GM19328 (cell line): ENCODE measurements at regions not wholly inside any gene's neighbourhood (a gene's known extent, or its start where the extent isn't known, plus 50 kb on each side); places are given as distances from the start of the nearest gene placed in this dataset.
"Not testable (repeated sequence)": the region's sequence is repeated elsewhere in the genome, so short reads cannot be mapped to it uniquely, and the experiment has no call there.

Experiments
- ATAC-seq: cut with Tn5 transposase; IDR thresholded peaks from one replicate; pipeline ENCODE4 v1.9.1; 2021; ENCODE audit warnings: mild to moderate bottlenecking, moderate library complexity; ENCODE audit not compliant: unreplicated experiment

DNA sequence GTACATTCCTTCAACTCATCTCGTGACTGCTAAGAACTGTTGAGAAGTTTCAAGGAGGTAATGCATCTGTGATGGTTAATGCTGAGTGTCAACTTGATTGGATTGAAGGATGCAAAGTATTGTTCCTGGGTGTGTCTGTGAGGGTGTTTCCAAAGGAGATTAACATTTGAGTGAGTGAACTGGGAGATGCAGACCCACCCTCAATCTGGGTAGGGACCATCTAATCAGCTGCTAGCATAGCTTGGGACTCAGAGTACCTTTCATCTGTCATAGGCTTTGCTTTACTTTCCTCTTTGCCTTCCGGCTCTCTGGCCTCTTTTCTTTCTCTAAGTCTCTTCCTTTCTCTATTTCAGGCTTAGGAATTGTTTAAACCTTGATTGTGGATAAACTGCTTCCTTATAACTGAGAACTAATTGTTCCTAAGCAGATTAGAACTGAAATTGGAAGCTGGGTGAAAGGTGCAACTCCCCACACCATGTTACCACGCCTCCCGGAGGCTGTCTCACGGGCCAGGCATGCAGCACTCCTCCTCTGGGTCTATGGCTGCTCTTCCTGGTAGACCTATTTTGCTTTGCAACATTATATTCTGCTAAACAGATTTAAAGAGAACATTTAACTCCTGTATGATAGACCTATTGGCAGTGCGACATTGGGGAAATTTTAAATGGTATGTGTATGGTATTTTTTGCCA, 298.2 kb downstream of the CCSER2 start:
- no peak for ATAC-seq

GRCh38 chr10:84632866-84633265, 304.5 kb downstream of the CCSER2 start:
- no peak for ATAC-seq

DNA sequence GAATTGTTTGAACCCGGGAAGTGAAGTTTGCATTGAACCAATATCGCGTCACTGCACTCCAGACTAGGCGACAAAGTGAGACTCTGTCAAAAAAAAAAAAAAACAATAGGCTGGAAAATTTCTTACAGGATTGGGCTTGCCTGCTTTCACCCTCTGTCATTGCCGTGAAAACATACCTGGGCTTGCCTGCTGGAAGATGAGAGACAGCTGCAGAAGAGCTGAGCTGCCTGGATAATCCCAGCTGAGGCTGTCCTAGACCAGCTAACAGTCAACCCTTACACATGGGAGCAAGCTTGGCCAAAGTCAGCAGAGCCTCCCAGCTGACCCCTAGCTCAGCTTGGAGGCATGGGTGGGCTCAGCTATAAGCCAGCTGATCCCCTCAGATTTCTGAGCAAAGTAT, 306.2 kb downstream of the CCSER2 start:
- no peak for ATAC-seq

- ATAC-seq = not testable (repeated sequence)
These were observed 322.2 kb downstream of the CCSER2 start for GRCh38 chr10:84650628-84651027.

GRCh38 chr10:84654671-84655070, 326.3 kb downstream of the CCSER2 start:
- ATAC-seq = no peak

GRCh38 chr10:84659027-84659426, 330.6 kb downstream of the CCSER2 start:
- no peak for ATAC-seq

- no peak for ATAC-seq
These were observed 331.4 kb downstream of the CCSER2 start for GRCh38 chr10:84659497-84660439.

DNA sequence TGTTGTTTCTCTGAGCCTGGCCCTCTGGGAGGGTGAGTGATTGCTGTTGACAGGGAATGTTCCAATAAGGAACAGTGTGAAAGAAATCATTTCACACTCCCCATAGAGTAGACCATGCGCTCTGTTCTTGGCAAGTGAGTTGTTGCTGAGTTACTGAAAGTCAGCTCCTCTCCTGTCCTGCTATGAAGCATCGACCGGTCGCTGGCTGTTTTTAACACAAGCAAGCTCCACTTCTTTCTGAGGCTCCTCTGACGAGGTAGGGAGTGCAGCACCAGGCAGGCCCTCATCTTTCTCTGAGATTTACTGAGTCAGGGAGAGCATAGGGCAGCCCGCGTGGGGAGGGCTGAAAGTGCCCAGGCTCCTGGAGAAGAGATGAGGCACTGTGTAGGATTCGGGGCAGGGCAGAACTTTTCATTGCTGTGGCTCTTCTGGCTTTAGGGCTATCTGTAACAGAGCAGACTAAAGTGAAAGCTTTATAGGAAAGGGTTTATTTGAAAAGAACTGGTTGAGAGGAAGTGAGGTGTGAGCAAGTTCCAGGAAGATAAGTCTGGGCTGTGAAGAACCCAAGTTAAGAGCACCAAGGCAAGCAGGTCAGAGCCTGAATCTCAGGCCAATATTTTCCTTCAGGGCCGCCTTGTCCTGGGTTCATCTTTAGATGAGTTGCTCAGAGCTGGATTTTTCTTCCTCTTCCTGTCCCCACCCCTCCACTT, 332.2 kb downstream of the CCSER2 start:
- no peak for ATAC-seq

GRCh38 chr10:84665211-84665610, 336.8 kb downstream of the CCSER2 start:
- ATAC-seq = no peak

DNA sequence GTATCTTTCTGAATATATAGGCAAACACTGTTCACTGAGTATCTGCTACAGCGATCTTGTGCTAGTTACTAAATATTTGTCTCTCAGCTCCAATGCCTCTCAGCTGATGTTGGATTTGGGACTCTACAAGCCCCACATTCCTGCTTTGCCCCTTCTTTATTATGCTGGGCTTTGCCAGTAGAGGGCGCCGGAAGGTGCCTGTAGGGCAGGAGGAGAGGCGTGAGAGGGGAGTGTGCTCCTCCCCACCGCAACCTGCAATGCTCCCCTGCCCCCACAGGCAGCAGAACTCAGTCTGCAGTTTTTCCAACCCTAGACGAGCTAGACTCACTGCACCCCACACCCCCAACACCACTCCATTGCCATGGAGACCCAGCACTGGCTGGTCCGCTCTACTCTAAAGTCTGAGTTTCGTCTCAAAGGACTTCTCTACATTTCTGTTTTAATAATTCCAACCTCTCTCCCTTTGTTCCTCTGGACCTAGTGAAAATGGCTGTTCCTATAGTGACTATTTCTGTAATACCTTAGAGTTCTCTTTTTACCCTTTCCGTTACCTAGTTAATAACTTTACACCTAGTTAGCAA, 337.6 kb downstream of the CCSER2 start:
- no peak for ATAC-seq

DNA sequence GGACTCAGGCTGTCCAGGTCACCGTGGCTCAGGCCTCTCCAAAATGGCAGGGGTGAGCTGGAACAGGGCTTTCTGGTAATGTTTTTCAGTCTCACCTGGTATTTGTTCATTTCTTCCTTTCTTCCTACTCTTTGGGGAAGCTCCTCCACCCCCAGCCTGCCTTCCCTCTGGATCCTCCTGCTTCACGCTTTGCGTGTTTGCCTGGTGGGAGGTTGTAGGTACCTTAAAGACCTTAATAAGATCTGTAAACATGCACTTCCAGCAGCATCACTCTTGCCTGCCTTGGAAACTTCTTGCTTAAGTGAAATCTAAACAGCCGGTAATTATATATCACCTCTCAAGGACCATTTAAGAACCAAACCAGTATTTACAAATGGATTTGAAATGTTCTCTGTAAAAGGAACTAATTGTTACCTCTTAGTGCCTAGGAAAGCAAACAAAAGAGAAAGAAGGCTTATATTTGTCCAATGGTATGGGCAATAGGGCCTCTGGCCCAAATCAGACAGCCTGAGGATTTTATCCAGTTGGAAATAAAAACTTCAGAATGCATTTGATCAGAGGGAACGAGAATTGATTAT, 339.9 kb downstream of the CCSER2 start:
- no peak for ATAC-seq

DNA sequence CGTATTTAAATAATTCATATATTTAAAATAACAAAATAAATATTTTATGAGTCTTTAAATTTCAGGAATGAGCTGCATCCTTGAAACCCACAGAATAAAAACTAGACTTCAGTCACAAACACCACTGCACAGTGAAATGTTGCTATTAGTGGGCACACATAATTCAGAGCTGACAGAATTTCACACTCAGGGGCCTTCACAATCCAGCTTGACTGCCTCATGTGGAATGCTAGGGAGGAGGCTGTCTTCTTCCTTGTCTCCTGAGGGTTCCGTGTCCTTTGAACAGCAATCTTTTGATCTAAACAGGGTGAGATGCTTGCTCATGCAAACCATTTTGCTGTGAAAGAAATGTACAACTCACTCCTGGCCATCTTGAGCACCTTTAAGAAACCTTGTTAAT, 346.7 kb downstream of the CCSER2 start:
- ATAC-seq = no peak

GRCh38 chr10:84676536-84676935, 348.1 kb downstream of the CCSER2 start:
- no peak for ATAC-seq

- no peak for ATAC-seq
These were observed 353.4 kb downstream of the CCSER2 start for GRCh38 chr10:84681781-84682180.

DNA sequence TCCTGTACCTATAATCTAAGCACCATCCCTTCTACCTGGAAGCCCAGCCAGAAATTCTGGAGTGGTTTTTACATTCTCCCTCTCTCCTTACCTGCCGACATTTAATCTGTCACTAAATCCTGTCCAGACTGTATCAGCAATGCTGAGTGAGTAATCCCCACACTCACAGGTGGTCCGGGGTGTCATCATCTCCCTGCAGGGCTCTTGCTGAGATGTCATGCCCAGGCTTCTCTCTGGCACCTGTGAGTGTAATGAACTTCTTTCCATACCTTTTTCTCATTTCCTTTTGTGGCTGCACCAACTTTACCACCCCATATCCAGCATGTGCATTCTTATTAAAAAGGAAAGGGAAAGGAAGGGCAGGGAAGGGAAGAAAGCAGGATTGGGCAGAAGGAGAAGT, 355.2 kb downstream of the CCSER2 start:
- no peak for ATAC-seq

GRCh38 chr10:84683980-84684740, 355.8 kb downstream of the CCSER2 start:
- ATAC-seq = no peak

DNA sequence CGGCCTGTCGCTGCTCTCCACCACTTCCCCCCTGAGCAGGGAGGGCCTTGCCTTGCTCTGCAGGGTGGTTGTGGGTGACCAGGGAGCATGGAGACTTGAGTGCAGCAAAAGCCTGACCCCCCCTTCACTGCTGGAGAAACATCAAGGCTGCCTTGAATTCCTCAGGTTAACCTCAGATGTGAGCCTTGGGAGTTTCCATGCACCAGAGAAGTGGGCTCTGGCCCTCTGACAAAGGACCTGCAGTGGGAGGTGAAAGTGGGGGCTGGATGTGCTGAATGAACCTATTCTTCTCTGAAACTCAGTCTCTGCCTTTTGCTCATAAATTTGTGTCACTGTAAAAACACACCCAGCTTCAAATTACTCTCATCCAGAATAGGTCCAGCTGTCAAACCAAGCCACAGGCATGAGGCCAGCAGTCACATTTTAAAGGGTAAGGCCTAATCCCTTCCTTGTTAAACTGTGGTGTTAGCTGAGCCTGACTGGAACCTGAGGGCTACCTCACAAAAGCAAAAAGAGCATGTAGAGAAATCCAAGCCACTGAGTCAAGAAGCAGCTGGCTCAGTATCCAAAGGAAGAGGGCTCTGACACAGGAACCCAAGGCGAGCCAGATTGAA, 356.8 kb downstream of the CCSER2 start:
- ATAC-seq = no peak

DNA sequence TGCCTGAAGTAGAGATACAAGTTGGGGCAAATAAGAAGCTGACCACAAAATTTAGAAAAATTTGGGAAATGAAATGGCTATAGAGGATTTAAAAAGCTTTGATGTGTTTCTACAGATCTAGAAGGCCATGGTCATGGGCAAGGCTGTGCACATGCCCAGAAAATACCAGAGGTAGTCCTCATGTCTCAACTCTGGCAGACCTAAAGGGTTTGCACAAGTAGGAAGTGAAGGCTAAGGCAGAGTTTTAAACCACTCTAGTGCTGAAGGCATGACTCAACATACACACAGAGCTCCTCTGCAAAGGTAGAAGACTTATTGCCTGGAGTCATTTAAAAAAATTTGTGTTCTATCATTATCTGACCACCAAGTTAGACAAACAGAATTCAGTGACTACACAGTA, 364.6 kb downstream of the CCSER2 start:
- ATAC-seq = no peak

DNA sequence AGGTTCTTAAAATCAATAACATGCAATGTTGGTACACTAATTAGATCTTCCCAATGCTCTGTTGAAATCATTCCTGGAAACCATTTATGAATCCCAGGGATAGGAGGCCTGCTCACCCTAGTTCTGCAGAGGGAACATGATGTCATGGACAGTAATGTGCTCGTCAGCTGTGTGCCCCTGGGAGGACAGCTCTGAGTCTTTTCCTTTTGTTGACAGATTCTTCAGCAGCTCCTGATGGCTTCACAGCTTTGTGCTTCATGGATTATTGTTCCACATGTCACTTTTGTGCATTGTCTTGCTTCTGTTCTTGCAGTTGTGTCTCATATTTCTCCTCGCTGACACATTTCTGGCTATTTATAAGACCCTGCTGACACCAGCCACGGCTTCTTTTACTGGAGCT, 367.5 kb downstream of the CCSER2 start:
- no peak for ATAC-seq

- ATAC-seq = no peak
These were observed 368.2 kb downstream of the CCSER2 start for GRCh38 chr10:84696610-84697009.
